GM18907 (cell line): ENCODE measurements at regions not wholly inside any gene's neighbourhood (a gene's known extent, or its start where the extent isn't known, plus 50 kb on each side); places are given as distances from the start of the nearest gene placed in this dataset.

Experiments
- ATAC-seq: cut with Tn5 transposase; IDR thresholded peaks from one replicate; pipeline ENCODE4 v1.9.1; 2021; ENCODE audit warnings: mild to moderate bottlenecking, moderate library complexity; ENCODE audit not compliant: unreplicated experiment

DNA sequence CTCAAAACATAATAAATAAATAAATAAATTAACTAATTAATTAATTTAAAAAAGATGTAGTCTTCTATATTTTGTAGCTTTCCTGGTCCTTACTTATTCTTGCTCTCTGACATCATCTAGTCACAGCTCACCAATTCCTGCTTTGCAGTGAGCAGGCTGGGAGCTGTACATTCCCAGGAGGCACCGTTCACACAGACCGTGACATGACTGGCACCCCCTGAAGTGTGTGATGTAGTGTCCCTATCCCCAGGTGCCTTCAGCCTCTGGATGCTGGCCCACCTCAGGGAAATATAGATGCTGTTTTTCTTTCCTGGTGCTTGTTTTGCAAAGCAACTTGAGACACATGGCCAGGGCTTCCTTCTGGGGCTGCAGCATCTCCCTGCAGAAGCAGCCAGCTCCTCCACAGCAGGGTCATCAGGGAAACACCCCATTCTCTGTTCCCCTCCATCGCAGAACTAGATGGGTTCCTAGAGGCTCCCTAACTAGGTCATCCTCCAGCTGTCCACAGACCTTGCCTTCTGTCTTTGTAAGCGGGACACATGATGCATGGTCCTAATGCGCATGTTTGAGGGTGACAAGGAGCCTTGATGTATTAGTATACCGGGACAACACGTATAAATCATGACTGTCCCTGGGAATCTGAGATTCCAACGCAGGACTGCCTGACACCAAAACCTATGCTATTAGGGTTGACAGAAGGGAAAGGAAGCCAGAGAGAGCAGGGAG, 76.4 kb downstream of the RHOB start:
- ATAC-seq = no peak

DNA sequence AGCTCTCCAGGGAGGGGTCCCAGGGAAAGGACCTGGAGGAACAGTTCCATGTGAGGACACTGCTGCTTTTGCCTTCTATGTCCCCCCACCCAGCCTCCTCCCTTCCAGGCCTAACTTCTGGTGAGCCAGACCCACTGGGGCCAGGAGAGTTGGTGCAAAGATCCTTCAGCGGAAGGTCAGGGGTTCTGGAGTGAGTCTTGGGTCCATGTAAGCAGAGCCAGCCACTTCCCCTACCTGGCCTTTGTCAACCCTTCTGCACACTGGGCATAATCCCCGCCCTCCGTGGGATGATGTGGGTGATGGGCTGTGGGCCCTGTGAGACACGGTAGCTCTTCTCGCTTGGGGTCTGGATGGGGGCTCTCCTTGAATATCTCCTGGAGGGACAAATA, 76.9 kb downstream of the RHOB start:
- no peak for ATAC-seq

DNA sequence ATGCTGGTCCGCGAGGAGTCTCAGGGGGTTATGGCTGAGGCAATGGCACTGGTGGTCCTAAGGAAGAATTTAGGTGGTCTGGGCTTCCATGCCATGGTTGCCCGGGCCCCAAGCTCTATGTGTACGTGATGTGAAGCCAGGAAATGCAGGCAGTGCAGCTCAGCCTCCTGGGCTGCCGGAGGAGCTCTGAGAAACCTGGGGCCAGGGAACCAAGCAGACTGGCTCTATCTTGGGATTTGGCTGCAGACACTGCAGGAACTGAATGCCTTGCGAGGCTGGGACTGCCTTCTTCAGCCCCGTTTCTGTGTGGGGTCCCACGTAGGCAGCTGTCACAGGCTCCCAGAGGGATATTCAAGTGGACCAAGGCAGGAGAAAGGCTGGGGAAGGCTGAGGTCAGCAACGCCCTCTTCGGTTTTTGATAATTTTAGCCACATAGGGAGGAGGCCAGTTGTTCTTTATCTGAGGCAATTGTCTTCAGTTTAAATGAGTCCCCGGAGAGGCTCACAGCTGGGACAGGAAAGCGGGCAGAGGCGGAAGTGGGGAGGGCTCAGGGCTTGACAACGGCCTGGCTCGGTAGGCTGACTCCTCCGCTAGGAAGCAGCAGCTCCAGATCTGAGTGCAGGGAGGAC, 77.7 kb downstream of the RHOB start:
- ATAC-seq = peak; percentile 77

DNA sequence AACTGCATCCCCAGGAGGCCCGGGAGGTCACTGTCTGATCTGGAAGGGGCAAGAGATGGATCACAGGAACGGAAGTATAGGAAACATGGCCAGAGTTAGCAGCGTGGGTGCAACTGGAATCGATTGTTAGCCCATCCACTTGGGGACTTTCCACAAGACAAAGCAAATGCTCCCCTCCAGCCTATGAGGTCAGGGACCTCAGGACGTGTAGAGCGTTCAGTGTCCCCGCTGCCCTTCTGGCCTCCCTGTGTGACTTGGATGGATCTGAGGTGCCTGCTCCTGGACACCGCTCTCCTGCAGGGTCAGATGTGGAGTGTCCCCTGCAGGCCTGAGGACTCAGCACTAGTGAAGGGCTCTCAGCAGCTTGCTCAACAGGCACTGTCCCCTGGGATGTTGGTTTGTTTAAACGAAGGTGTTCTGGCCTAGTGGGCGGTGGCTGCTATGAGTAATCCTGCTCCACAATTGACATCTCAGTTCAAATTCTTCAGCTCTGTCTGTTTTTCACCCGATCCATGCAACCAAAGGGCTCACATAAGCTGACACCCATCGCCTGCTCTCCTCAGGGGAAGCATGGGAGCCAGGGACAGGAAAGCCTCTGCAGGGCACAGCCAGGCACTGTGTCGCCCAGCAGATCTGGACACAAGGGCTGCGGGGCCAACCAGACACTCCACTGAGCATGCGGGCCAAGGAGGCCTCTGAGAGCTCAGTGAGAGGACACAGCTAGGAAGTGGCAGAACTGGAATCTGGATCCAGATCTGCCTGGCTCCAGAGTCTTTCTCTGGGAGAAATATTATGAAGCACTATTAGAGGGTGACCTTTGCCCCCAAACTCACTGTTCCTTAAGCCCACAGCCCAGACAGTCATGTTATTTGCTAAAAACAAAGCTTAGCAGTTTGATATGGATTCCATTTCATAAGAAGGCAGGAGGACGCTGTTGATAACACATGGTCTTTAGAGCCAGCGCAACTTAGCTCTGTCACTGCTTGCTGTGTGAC, 78.5 kb downstream of the RHOB start:
- peak; percentile 93 for ATAC-seq

GRCh38 chr2:20526160-20526559, 79.3 kb downstream of the RHOB start:
- ATAC-seq = no peak

GRCh38 chr2:20526708-20527107, 79.8 kb downstream of the RHOB start:
- ATAC-seq = no peak

DNA sequence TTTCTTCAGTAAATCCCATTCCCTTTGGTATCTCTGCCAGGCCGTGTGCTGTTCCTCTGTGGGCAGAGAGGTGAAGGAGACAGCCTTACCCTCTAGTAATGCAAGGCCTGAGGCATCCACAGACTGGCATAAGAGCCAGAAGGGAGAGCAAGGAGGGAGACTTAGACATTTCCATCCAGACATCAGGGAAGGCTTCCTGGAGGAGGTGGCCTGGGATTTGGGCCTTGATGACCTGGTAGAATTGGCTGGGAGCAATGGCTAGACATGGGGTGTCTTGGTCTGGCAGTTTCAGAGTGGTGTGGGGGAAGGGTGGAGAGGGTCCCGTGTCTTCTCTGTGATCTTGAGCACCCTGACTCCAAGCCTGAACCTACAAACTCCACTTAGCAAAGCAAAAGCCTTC, 81.8 kb downstream of the RHOB start:
- no peak for ATAC-seq

DNA sequence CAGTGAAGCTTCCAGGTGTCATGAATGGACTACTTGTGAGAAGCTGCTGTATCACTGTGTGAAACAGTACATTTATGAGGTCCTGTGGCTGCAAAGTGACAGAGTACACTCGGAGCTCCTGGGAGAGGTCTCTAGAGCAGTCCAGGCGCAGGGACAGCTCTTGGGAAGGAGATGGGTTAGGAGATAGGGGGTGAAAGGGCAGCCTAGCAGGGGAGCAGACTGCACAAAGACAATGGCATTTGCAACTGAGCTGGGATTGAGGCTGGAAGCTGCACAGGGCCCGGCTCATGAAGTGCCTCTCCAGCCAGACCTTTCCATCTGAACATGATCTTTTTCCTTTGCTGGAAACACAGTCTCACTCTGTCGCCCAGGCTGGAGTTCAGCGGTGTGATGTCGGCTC, 83.6 kb downstream of the RHOB start:
- ATAC-seq = no peak

DNA sequence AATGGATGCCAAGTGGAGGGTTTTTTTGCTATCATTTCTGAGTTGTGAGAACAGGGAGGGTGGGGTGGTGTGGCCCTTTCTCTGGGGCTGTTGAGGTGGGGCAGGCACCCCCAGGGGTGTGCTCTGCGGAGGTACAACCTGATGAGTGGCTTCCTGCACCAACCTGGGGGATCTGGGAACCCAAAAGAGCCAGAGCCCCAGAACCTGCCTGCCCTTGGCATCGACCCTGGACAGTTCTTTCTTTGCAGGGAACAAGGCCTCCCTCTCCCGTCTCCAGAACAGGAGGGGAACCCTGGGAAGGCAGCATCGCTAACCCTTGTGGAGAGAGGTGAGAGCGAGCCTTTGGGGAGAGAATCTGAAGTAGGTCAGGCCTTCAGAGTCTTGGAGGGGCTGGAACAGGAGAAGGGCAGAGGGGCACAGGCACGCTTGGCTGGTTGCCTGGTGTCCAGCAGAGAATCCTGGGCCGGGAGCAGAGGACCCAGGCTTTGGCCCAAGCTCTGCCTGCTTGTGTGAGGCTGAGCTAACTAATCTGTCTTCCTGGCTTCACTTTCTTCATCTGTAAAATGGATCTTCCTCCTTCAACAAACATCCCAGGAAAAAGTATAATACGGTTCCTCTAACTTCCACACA, 84.9 kb downstream of the RHOB start:
- ATAC-seq = no peak

- ATAC-seq = no peak
These were observed 86.0 kb downstream of the RHOB start for GRCh38 chr2:20532634-20533437.

GRCh38 chr2:20533993-20534622, 87.2 kb downstream of the RHOB start:
- ATAC-seq = no peak

- ATAC-seq = no peak
These were observed 88.3 kb downstream of the RHOB start for GRCh38 chr2:20534913-20535801.

GRCh38 chr2:20536619-20537422, 89.9 kb downstream of the RHOB start:
- ATAC-seq = no peak

GRCh38 chr2:20537423-20538307, 90.8 kb downstream of the RHOB start:
- no peak for ATAC-seq

GRCh38 chr2:20538308-20539132, 91.6 kb downstream of the RHOB start:
- no peak for ATAC-seq

DNA sequence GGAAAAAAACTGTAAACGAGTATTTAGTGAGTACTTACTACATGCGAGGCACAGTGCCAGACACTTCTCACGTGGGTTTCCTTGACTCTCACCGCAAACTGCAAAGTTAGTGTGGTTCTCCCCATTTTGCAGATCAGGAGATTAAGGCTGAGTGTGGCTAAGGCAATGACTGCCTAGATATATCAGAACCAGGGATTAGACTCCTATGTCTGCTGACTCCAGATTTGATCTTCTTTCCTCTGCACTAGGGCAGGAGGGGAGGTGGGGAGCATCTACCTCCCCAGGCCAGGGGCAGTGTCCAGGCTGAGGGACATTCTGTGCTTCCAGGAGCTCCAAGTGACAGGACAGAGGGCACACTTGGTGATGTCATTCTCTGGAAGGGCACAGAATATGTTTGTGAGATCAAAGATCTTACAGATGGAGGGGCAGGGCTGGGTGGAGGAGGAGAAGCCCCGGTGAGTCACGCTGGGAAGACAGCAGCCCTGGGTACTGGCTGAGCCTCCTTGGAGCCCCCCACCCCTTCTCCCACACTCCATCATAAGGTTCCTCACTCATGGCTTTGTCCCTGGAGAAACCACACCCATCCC, 92.4 kb downstream of the RHOB start:
- no peak for ATAC-seq
